ENCODE measurements at regions not wholly inside any gene's neighbourhood (a gene's known extent, or its start where the extent isn't known, plus 50 kb on each side); places are given as distances from the start of the nearest gene placed in this dataset.
A peak's percentile ranks its signal among the peaks of the same experiment; 100 is the strongest.

DNA sequence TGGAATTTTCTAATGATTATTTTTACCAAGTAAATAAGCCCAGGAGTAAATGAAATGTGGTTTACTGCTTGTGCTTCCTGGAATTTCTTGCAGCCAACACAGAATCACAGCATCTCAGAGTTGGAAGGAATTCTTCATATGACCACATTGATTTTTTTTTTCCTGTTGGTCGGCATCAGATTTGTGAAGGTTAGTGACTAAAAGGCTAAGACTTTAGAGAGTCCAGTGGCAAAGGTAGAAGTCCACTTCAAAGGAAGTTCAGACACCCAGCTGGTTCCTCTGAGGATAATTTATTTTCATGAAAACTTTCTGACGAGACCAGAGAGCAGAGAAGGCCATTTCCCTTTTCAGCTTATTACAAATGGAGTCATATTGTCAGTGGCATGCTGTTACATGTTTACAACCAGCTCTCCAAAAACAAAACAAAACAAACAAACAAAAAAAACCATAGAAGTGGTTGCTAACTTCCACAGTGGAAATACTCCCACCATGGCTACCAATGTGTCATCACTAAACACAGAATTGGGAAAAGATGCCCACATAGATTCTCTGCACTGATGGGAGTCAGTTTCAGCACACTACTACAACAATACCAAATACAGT lies 77.2 kb upstream of the CDC42BPA start (continued):
- TF ChIP-seq, protein P1, sequence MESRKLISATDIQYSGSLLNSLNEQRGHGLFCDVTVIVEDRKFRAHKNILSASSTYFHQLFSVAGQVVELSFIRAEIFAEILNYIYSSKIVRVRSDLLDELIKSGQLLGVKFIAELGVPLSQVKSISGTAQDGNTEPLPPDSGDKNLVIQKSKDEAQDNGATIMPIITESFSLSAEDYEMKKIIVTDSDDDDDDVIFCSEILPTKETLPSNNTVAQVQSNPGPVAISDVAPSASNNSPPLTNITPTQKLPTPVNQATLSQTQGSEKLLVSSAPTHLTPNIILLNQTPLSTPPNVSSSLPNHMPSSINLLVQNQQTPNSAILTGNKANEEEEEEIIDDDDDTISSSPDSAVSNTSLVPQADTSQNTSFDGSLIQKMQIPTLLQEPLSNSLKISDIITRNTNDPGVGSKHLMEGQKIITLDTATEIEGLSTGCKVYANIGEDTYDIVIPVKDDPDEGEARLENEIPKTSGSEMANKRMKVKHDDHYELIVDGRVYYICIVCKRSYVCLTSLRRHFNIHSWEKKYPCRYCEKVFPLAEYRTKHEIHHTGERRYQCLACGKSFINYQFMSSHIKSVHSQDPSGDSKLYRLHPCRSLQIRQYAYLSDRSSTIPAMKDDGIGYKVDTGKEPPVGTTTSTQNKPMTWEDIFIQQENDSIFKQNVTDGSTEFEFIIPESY (IDR thresholded peaks at IDR 0.05; ENCODE audit: extremely low read depth, insufficient replicate concordance, low read length) = no peak
- TF ChIP-seq CEBPB (IDR thresholded peaks at IDR 0.05; ENCODE audit: low read depth) (no peak), SRF (IDR thresholded peaks at IDR 0.05; ENCODE audit: low read depth) (peak; percentile 23; the same call in 1 of the 2 replicates), CBX3 (IDR thresholded peaks at IDR 0.05; ENCODE audit: low read depth) (no peak), POLR2A (IDR thresholded peaks at IDR 0.05; ENCODE audit: borderline replicate concordance, extremely low read depth, insufficient read depth, insufficient read length) (no peak), EZH2phosphoT487 (IDR thresholded peaks at IDR 0.05; ENCODE audit: borderline replicate concordance) (no peak)
- TF ChIP-seq, protein P2, sequence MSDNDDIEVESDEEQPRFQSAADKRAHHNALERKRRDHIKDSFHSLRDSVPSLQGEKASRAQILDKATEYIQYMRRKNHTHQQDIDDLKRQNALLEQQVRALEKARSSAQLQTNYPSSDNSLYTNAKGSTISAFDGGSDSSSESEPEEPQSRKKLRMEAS (IDR thresholded peaks at IDR 0.05) = no peak

GRCh38 chr1:227392984-227393764 lies 74.9 kb upstream of the CDC42BPA start:
- Histone ChIP-seq H3K36me3 (ENCODE audit: control insufficient read depth in 1 of 2, insufficient read depth in 2 of 2, low read length in 2 of 2) (no peaks in the 10 kb centered on the region), H3K9ac (ENCODE audit: low read length) (no peak overlapping the region), H2AFZ (ENCODE audit: low read depth, low read length, poor library complexity, severe bottlenecking) (peak overlapping the region; percentile 88), H3K79me2 (ENCODE audit: insufficient read depth, low read length) (no peaks in the 10 kb centered on the region), H3K27ac (ENCODE audit: low read depth, low read length) (no peak overlapping the region), H3K9me2 (ENCODE audit: insufficient read depth) (no peaks in the 10 kb centered on the region), H3K27me3 (ENCODE audit: insufficient read depth, low read length) (no peaks in the 10 kb centered on the region), H3K9me3 (ENCODE audit: control insufficient read depth in 1 of 2, insufficient read depth in 1 of 2, low read depth in 1 of 2, low read length in 2 of 2) (no peaks in the 10 kb centered on the region), H4K20me1 (ENCODE audit: insufficient read depth) (no peaks in the 10 kb centered on the region), H3K4me1 (ENCODE audit: control insufficient read depth in 1 of 2, insufficient read depth in 2 of 2, low read length in 2 of 2) (peaks cover 23 to 59% of the 10 kb centered on the region in 2 experiments), H3K4me2 (ENCODE audit: low read length) (no peak overlapping the region), H3K4me3 (replicated peaks in 1 of 2; ENCODE audit: low read depth in 1 of 2, low read length in 2 of 2) (no peak overlapping the region)
- ChIA-PET POLR2A (no interaction called here), RAD21 (ENCODE audit: low non-redundant PET in 1 of 2, low total read pairs in 2 of 2, uncharacterized antibody in 2 of 2, unreplicated experiment in 2 of 2) (no interaction called here), CTCF (no interaction called here)
- intact Hi-C loops (cut with micrococcal nuclease) = no loop called here
- no peak for DNase-seq (ENCODE audit: low read depth, low spot score)
- TF ChIP-seq CBX3 (IDR thresholded peaks at IDR 0.05; ENCODE audit: low read depth) (no peak), FOSL1 (IDR thresholded peaks at IDR 0.05; ENCODE audit: low read depth) (no peak), CTCF (IDR thresholded peaks at IDR 0.05 in 2 of 3, conservative IDR thresholded peaks at IDR 0.05 in 1 of 3; ENCODE audit: borderline replicate concordance in 1 of 3, insufficient read depth in 1 of 3, low read depth in 2 of 3, low read length in 2 of 3) (no peak), CEBPB (IDR thresholded peaks at IDR 0.05; ENCODE audit: low read depth) (no peak)
- no TSS peak for BruUV-seq (replicated peaks)
- ATAC-seq = no peak
